OCI-LY7 (cell line): ENCODE measurements at regions not wholly inside any gene's neighbourhood (a gene's known extent, or its start where the extent isn't known, plus 50 kb on each side); places are given as distances from the start of the nearest gene placed in this dataset.

ENCODE experiments used
- BruUV-seq: library from RNA; stranded (reverse); fragments of 400-500 nt; replicated peaks from 2 replicates; lab custom pipeline; 2021; lab: Mats Ljungman, UMichigan
- CTCF ChIA-PET: fragments of 300-600 bp; sonication (Branson Sonifier 250); formaldehyde crosslinking; loops from one replicate; lab custom pipeline; 2022; ENCODE audit warnings: antibody characterized with exemption; ENCODE audit not compliant: unreplicated experiment; lab: Charles Lee
- POLR2A ChIA-PET: fragments of 300-600 bp; sonication (Branson Sonifier 250); formaldehyde crosslinking; loops from one replicate; lab custom pipeline; 2022; ENCODE audit warnings: antibody characterized with exemption; lab: Charles Lee
- DNase-seq: peaks from one replicate; pipeline ENCODE4 v3.0.0-alpha.2; 2015; ENCODE audit warnings: low spot score
- H2AFZ ChIP-seq: fragments of 200-600 bp; sonication (generic), shearing (Covaris generic); 2 replicates; pipeline ENCODE4 v1.6.1; 2014; ENCODE audit warnings: mild to moderate bottlenecking, antibody characterized with exemption, low read length, moderate library complexity
- H3K27ac ChIP-seq: fragments of 200-600 bp; sonication (generic); 2 replicates; pipeline ENCODE4 v1.5.1; 2014; ENCODE audit warnings: mixed run types, low read depth, mild to moderate bottlenecking, moderate library complexity, low read length, inconsistent platforms; ENCODE audit not compliant: poor library complexity, severe bottlenecking
- H3K36me3 ChIP-seq: fragments of 200-600 bp; sonication (generic); 2 replicates; pipeline ENCODE4 v1.6.1; 2014; ENCODE audit warnings: mild to moderate bottlenecking, antibody characterized with exemption, low read length, moderate library complexity, mixed read lengths; ENCODE audit not compliant: insufficient read depth
- H3K4me1 ChIP-seq: fragments of 200-600 bp; sonication (generic); 2 replicates; pipeline ENCODE4 v1.5.1; 2014; ENCODE audit warnings: mild to moderate bottlenecking, low read length; ENCODE audit not compliant: insufficient read depth, poor library complexity, severe bottlenecking
- H3K4me2 ChIP-seq: fragments of 200-600 bp; sonication (generic); 2 replicates; pipeline ENCODE4 v1.6.1; 2014; ENCODE audit warnings: mild to moderate bottlenecking, low read length
- H3K4me3 ChIP-seq: fragments of 200-600 bp; sonication (generic); 2 replicates; pipeline ENCODE4 v1.5.1; 2014; ENCODE audit warnings: mild to moderate bottlenecking, low read depth, low read length; ENCODE audit not compliant: poor library complexity, severe bottlenecking
- H3K79me2 ChIP-seq: fragments of 200-600 bp; sonication (generic); 2 replicates; pipeline ENCODE4 v1.6.1; 2016; ENCODE audit warnings: low read depth, mild to moderate bottlenecking, low read length, moderate library complexity, mixed read lengths; ENCODE audit not compliant: insufficient read depth
- H3K9me2 ChIP-seq: fragments of 200-600 bp; sonication (generic); 2 replicates; pipeline ENCODE4 v1.6.1; 2016; ENCODE audit warnings: mild to moderate bottlenecking, low read length, mixed read lengths; ENCODE audit not compliant: insufficient read depth
- H3K9me3 ChIP-seq: fragments of 200-600 bp; sonication (generic); 2 replicates; pipeline ENCODE4 v1.6.1; 2014; ENCODE audit warnings: mild to moderate bottlenecking, mixed run types, low read length, mixed read lengths
- H4K20me1 ChIP-seq: fragments of 200-600 bp; sonication (generic); 2 replicates; pipeline ENCODE4 v1.6.1; 2014; ENCODE audit warnings: mild to moderate bottlenecking, antibody characterized with exemption, low read length, moderate library complexity, mixed read lengths; ENCODE audit not compliant: insufficient read depth
- CTCF ChIP-seq: fragments of 200-600 bp; sonication (generic); conservative IDR thresholded peaks from 2 replicates; pipeline ENCODE4 v1.5.1; 2014; ENCODE audit warnings: mild to moderate bottlenecking, antibody characterized with exemption, low read length, moderate library complexity, mixed read lengths
- EZH2phosphoT487 ChIP-seq: fragments of 200-600 bp; sonication (generic); IDR thresholded peaks from 2 replicates; pipeline ENCODE4 v1.6.1; 2018; ENCODE audit warnings: low read depth, borderline replicate concordance, mild to moderate bottlenecking, mixed run types, antibody characterized with exemption, low read length, moderate library complexity, mixed read lengths
- intact Hi-C: fragments of 100-400 bp; cut with micrococcal nuclease; formaldehyde crosslinking; loops from one replicate; pipeline ENCODE4 v1.10.0; 2022; ENCODE audit not compliant: unreplicated experiment

GRCh38 chrX:46257451-46257879 is 287.8 kb downstream of the ZNF674 start:
- H3K4me2 ChIP-seq = no peak overlapping the region
- DNase-seq = no peak
- no peak overlapping the region for H3K27ac ChIP-seq
- H3K9me2 ChIP-seq = no peaks in the 10 kb centered on the region
- H3K36me3 ChIP-seq = no peaks in the 10 kb centered on the region
- no TSS peak for BruUV-seq
- no peaks in the 10 kb centered on the region for H3K4me1 ChIP-seq
- no peaks in the 10 kb centered on the region for H3K79me2 ChIP-seq
- H4K20me1 ChIP-seq = no peaks in the 10 kb centered on the region
- no peak for TF ChIP-seq CTCF
- ChIA-PET CTCF (no interaction called here), POLR2A (no interaction called here)
- H3K9me3 ChIP-seq = no peaks in the 10 kb centered on the region
- H3K4me3 ChIP-seq = no peak overlapping the region
- no peak overlapping the region for H2AFZ ChIP-seq
- intact Hi-C loops = no loop called here

- no peak for DNase-seq
- no peak overlapping the region for H3K4me3 ChIP-seq
- H4K20me1 ChIP-seq = no peaks in the 10 kb centered on the region
- no peaks in the 10 kb centered on the region for H3K79me2 ChIP-seq
- no peaks in the 10 kb centered on the region for H3K36me3 ChIP-seq
- H3K9me2 ChIP-seq = no peaks in the 10 kb centered on the region
- H3K4me2 ChIP-seq = no peak overlapping the region
- no peak overlapping the region for H3K27ac ChIP-seq
- no TSS peak for BruUV-seq
- TF ChIP-seq EZH2phosphoT487 (no peak), CTCF (no peak)
- no peak overlapping the region for H2AFZ ChIP-seq
- POLR2A ChIA-PET = no interaction called here
- H3K9me3 ChIP-seq = no peaks in the 10 kb centered on the region
- no peaks in the 10 kb centered on the region for H3K4me1 ChIP-seq
- CTCF ChIA-PET = no interaction called here
- intact Hi-C loops = no loop called here
Measured at GRCh38 chrX:46256875-46257274, 288.3 kb downstream of the ZNF674 start.

DNA sequence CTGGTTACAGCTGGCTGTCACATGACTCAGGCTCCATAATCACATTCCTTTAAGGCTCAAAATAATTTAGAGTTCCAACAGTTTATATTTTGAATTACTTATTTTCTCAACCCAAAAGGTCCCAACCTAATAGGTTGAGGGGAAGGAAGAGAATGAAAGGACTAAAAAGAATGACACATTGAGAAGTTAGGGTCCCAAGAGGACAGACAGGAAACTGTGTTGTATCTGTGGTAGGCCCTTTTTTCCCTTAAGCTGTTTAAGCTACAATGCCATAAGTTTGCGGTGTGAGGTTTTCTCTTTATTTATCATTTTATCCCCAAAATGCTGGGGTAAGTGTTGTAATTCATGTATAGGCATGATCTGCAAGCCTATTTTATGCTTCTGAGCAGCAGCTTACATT is 290.2 kb downstream of the ZNF674 start:
- Histone ChIP-seq H3K36me3 (no peaks in the 10 kb centered on the region), H3K4me2 (no peak overlapping the region), H3K27ac (no peak overlapping the region), H3K9me3 (no peaks in the 10 kb centered on the region), H3K79me2 (no peaks in the 10 kb centered on the region), H3K4me1 (no peaks in the 10 kb centered on the region), H3K9me2 (no peaks in the 10 kb centered on the region), H4K20me1 (no peaks in the 10 kb centered on the region), H3K4me3 (no peak overlapping the region), H2AFZ (no peak overlapping the region)
- ChIA-PET CTCF (no interaction called here), POLR2A (no interaction called here)
- no TSS peak for BruUV-seq
- intact Hi-C loops = no loop called here
- TF ChIP-seq EZH2phosphoT487 (no peak), CTCF (no peak)
- no peak for DNase-seq
